Medulla oblongata (tissue), 1 donor: ENCODE measurements at regions not wholly inside any gene's neighbourhood (a gene's known extent, or its start where the extent isn't known, plus 50 kb on each side); places are given as distances from the start of the nearest gene placed in this dataset.

ENCODE experiments used
- DNase-seq: peaks from one replicate; pipeline ENCODE4 v3.0.0-alpha.2; 2015; ENCODE audit errors: extremely low spot score

DNA sequence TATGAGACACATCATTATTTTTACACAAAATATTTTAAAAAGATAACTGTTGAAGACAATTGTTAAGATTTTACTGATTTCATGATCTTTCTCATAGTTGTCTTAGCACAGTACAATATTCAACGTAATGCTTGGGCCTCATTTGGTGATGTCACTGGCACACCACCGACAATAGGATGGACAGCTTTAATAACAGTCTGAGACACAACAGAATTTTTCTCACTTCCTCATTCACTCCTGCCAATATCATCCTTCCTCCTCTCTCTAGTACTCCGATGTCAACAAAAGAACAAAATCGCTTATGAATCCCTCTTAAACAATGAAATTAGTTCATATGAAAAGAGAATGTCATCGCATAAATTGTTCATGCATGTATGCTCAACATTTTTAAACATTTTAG, 461.9 kb upstream of the CDH7 start:
- DNase-seq = no peak

DNA sequence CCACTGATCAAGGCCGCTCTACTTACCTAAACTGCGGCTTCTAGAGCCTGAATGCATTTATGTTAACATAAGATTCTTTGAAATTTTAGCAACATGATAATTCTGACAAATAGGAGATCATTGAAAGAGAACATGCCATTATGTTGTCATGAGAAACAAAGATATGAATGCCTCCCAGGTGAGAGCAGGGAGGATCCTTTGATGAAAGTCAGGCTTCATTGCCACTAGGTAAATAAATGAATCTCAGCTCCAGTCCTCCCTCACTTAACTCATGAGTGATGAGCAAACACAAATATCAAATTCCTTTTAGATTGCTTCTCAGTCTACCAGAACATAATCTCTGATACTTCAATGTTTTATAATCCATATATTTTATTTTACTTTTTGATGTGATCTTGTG, 463.2 kb upstream of the CDH7 start:
- DNase-seq = no peak

DNA sequence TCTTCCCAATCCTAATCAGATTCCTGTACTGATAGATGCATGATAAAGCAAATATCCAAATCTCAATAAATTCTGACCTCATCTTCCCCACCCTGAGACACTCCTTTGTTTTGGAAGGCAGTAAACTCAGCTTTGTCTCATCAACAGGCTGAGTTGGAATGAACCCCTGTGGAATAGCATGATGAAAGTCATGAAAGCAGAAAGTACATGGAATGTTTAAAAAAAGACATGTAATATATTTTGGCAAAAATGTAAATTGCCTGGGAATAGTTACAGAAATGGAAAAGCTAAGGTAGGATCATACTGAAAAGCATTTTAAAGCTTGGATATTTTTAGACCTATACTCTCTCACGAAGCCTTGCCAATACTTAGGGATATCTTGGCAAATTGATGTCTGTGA, 468.7 kb upstream of the CDH7 start:
- no peak for DNase-seq

DNA sequence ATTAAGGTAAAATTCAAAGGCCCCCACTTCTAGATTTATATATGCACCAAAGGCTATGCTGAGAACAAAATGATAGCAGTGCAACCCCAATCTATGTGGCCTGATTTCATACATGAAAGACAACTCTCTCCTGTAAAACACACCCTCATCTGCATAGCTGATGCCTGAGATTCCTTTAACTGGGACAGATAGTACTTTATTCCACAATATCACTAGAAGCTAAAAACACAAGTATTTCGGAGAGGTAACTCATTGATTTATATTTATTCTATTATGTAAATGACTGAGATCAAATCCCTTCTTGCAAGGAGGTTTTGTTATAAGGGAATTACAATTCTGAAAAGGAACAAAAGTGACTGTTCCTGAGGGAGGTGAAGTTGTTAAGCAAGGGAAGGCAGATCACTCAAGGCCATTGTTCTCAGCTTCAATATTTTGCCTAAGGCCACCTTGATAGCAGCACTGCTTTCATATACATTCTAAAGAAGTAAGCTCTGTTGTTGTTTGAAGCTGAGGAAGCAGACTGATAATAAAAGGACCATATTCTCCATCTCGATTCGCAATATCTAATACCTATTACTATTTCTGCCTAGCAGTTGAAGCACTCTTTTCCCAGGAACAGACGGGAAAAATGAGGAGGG, 471.0 kb upstream of the CDH7 start:
- DNase-seq = no peak

DNA sequence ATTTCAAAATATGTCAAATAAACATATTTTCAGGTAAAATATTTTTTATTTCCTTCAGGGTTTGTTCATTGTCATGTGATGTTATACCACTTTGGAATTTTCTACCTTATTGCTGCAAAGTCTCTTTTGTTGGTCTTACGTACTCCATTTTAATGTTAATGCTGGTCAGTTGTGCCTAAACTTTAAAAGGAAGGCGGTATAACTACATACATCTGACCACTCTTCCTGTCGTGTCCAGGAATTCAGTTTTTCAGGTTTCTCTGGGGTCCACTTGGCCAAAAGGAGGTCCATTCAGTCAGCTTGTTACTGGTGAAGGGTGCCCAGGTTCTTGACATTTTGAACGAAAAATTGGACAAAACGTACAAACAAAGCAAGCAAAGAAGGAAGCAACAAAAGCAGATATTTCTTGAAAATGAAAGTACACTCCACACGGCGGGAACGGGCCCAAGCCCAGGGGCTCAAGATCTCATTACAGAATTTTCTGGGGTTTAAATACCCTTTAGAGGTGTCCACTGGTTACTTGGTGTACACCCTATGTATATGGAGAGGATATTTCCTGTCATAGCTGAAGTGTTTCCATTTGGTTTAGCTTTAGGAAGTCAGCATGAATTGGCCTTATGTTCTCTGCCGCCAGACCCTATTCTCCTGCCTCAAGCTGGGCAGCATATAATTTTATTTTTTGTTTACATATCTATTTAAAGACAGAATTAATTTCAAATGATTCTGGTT, 471.7 kb upstream of the CDH7 start:
- DNase-seq = no peak

DNA sequence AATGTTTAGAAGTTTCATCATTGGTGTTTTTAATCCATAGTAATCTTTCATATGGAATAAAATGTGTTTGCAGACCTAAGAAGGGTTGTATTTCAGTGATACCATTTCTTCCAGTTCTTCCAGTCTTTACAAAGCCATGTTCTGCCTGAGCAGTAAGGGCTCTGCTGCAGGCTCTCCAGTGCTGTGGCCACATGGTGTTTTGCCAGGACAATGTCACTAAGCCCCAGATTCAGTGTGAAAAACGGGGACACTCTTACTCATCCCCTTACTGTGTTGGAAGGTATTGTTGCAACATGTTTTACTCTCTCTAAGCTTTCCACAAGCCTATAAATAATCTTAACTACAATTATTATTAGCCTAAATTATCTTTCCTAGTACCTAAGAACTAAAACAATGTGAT, 481.4 kb upstream of the CDH7 start:
- no peak for DNase-seq

DNA sequence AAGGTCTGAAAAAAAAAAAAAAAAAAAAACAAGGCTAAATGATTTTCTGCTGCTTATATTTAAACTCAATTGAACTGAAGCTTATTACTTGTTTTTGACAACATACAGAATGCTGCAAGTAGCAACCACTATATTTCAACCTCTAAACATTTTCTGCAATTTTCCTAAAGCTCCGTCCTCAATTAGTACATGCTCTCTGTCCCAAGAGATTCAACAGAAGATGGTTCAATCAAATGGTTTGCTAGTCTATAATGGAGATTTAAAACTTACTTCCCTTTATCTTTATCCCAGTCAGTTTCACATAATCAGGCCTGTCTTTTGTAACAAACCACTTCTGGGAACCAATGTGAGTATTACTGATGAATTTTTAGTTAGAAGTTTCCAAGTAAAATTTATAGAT, 485.1 kb upstream of the CDH7 start:
- no peak for DNase-seq

DNA sequence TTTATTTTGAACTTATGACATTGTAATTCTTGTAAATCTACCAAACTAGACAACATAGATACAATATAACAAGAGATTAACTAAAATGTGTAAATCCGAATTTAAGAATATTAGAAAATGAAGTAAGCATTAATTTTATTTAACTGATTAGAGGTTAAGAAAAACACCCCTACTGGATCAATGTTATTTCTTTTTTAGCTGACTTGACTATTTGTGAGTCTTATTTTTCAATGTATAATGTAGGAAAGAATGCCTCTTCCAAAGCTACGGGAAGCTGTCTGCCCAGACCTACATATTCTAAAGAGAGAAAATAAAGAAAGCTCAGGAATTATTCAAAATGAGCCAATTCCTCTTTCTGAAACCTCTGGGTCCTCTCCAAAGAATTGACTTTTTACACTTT, 490.8 kb upstream of the CDH7 start:
- DNase-seq = no peak

DNA sequence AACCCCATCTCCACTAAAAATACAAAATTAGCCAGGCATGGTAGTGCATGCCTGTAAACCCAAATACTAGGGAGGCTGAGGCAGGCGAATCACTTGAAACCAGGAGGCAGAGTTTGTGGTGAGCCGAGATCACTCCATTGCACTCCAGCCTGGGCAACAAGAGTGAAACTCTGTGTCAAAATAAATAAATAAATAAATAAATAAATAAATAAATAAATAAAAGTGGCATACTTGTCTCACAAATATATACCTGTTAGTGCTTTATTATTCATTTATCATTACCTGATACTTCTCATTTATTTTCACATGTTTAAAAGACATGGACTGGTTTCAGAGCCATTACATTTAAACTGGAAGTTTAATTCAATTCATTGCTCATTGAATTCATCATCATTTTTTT, 491.4 kb upstream of the CDH7 start:
- no peak for DNase-seq

DNA sequence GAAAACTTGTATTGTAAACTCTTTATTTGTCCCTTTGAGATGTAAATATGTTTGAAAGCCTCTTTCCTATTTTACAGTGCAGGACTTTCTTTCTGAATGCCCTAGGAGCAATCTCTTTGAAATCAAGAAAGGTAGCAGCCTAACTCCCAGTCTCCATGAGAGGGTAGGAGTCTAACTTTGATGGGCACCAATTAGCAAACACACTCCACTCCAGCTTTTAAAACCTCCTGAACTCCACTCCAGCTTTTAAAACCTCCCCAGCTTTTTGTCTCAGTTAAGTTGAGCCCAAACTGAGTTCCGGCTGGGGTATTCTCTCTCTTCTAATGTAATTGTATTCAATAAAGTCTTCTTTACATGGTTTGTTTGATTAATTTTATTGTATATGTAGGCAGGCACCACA, 493.7 kb upstream of the CDH7 start:
- DNase-seq = no peak

DNA sequence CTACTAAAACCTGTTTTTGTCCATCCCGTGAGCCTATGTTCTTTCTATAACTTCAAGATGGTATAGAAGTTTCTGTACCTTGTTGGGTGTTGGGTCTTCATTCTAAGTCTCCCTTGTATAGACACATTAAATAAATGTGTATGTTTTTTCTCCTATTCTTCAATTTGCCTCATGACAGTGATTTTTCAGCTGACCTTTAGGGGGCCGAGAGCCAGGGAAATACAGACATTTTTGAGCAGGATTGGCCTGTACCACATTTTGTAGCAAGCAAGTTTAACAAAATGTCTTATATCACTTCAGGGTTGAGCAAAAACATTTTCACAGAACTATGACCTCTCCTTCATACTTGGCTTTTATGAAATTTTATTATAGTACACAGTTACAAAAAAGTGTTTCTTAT, 495.4 kb upstream of the CDH7 start:
- DNase-seq = no peak

DNA sequence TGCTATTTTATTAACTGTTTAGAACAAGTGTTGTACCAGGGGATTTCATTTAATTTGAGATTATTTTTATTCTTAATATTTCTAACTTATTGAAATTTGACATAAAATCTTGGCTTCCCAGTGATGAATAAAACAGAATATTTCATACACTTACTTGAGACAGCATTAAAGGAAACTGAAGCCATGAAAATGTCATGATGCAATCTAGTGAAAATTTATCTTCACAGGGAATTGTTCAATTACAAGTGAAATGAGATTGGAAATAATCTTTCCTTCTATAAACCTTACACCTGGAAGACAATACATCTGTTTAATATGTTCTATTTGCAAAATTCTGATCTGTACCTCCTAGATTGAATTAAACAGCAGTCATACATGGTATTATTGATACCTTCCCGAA, 511.0 kb upstream of the CDH7 start:
- no peak for DNase-seq

DNA sequence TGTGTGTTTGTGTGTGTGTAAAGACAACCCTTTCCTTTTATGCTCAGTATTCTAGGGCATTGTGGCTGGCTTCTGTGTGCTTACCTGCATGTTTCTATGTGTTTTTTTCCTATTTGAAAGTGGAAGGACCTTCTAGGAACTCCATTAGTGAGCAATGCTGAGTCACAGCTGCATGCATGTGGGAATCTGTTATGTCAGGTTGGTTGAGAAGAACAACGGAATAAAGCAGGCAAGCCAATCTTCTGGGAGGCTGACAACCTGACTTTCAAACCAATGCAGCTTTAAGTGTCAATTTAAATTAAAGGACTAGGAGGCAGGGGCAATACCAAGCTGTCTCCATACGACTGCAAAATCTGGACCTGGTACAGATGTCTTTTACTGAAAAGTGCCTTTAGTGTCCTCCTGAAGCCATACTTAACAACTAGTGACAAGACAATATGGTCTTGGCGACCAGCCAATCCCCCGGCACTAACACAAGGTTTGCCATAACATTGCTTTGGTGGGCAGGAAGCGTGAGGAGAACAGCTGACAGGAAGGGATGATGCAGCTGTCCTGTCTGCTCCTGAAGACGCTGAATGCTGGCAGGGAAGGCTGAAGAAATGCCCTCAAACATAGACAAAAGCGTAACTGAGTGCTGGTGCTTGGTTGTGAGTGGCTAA, 514.7 kb upstream of the CDH7 start:
- no peak for DNase-seq

DNA sequence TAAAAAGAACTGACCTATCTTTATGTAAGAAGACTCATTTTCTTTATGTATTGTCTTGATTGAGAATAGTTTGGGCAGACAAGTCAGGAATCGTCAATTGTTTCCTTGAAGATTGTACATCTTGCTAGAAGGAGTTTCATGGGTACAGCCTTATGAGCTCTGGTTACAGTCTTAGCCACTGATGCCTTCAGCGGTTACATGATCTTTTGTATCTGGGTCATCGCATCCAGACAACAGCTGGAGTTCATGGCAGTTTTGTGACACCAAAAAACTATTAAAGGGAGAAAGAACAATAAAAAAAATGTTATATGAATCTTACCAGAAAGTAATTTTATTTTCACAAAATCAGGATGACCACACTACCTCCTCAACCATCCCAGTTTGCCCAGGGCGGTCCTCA, 520.5 kb upstream of the CDH7 start:
- DNase-seq = no peak

DNA sequence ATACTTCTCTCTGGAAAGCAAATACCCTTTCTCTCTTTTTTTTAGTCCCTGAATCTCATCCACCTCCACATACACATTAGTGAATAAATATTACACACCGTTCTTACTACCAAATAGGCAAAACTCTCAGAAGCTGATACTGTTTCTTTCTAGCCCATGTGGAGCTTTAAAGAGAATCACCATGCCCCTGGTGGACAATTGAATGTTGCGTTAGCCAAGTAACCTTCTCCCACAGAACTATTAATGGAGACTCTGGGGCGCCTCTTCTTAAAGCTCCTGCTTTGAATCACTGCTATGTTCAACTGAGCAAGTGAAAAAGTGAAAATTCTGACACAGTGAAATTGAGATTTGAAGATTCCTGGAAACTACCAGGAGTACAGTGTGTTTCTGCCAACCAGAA, 522.8 kb upstream of the CDH7 start:
- no peak for DNase-seq

DNA sequence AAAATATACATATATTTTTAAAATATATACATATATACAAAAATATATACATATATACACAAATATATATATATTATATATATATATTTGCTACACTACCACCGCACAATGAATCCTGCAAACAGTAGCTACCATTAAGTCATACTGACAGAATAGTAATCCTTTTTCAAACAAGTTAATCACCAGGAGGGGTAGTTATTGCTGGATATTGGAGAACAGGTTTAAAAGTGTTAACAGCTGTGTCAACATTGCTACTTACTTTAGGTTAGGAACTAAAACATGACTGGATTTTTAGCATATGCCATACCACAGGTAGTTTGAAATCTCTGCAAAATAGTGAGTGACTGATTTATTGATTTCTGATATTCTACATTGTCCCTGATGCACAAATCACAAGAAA, 529.1 kb upstream of the CDH7 start:
- DNase-seq = no peak

DNA sequence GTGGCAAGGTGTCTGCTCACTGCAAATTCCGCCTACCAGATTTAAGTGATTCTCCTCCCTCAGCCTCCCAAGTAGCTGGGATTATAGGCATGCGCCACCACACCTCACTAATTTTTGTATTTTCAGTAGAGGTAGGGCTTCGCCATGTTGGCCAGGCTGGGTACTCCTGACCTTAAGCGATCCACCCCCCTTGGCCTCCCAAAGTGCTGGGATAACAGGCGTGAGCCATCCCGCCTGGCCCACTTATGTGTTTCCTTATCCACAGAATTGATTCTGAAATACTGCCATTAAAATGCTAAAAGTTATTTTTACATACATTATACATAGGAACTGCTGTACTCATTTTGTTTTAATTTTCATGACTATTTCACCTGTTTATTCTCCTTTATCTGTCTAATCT, 529.7 kb upstream of the CDH7 start:
- DNase-seq = no peak

DNA sequence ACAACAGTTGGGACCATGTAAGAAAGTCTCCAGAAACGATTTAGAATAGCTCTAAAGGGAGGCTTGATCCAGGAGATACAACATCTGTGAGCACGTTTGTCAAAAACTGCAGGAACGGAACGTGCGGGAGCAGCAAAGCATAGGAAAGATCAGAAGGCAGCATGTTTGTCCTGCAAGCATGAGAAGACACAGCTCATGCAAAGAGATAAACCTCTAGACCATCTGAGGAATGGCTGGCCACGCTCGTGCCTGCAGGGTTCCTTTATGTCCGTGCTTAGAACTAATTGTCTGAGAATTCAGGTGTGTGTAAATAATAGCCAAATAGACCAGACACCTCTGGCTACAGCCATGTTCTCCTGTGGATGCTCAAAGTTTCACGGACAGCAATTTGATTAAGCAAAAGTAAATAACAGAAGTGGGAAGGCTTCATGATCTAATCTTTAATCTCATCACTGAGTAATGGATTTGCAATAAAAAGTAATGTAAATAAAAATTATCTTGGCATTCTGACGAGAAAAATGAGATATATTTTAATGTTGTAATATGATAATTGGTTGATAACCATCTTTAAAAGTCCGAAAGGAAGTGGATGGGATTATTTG, 534.8 kb upstream of the CDH7 start:
- no peak for DNase-seq

DNA sequence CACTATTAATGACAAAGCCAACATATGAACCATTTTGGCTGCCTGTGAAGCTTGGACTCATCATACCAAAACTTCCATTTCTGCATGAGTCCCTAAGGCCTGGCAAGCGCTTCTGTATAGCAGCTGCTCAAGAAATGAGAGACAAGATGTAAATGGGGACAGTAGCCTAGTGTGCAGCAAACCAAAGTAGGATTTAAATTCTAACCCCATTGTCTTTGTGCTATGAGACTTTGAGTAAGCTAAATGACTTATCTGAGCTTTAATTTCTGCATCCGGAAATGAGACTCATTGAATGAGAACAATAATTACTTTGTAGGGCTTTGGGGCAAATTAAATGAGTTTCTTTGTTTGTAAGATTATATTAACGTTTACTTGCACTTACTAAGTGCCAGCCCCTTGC, 536.4 kb upstream of the CDH7 start:
- DNase-seq = no peak

DNA sequence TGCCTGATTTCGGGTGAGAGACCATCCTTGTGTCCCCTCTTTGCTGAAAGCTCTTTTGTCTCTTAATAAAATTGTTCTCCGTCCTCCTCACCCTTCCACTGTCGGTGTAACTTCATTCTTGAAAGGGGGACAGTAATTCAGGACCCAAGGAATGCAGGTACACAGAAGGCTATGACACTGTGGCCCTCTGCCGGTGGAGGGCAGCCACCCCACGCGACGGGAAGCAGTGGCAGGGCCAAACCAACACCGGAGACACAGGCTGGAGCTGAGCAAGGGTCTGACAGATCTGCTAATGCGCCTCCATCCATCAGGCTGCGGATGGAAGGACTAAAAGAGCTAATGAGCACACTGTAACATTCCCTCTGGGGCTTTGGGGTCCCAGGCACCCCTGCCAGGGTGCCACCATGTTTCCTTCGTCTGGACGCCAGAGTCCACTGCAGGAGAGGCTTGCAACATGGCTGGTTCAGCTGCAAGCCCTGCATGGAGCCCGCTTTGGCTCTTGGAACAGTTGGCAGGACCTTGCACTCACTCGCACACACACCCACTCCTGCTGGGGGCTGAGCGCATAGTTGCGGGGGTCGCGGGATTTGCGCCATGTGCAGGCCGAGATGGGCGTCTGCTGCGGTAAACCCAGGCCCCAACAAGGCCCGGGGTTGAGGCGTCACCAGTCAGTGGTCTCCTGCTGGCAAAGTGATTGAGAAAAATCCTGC, 544.1 kb upstream of the CDH7 start:
- DNase-seq = no peak

DNA sequence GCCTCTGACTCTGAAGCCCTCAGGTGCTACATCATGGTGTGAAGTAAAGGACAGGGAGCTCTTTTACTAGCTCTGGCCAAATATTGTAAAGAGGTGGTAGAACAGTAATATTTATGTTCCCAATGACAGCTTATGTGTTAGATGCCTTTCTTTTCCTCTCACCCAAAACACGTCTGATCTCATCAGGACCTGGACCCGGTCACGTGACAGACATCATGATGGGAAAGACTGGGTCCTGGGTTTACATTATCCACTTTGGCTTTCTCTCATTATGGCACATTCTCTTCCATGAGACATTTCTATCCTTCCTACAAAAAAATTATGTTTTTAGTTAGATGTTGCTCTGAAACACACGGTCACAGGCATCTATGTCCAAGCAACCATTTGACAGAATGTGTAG, 548.7 kb upstream of the CDH7 start:
- no peak for DNase-seq

DNA sequence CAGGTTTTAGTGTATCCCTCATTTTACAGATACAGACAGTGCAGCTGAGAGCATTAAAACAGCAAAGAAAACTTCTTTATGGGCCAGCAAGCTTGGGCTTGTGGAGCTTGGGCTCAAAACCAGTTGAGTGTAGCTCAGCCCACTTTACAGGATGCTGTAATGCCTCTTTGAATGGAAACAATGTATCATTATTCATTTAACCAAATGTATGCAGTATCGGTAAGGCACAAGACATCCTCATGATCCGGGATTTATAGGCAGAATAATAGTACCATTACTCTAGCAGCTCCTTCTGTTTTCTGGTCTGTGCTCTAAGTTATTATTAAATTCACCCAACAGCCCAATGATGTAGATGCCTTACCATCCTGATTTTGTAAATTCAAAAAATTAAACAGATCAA, 575.1 kb upstream of the CDH7 start:
- DNase-seq = no peak
